Stimulated activated CD4-positive, alpha-beta T cell treated with anti-CD3 and anti-CD28 coated beads, Interleukin-4, amount 100 ng/mL, for 4 hours (primary cell): ENCODE measurements at regions not wholly inside any gene's neighbourhood (a gene's known extent, or its start where the extent isn't known, plus 50 kb on each side); places are given as distances from the start of the nearest gene placed in this dataset.
A peak's percentile ranks its signal among the peaks of the same experiment; 100 is the strongest.

Experiments used
- DNase-seq, 2 experiments: peaks; one replicate each; pipeline ENCODE4 v3.0.0-alpha.2; 2020

- DNase-seq = no peak
These were observed 82.5 kb upstream of the TMEM72 start for GRCh38 chr10:44828508-44829142.

- DNase-seq = no peak
These were observed 81.7 kb upstream of the TMEM72 start for GRCh38 chr10:44829426-44829825.

- DNase-seq = no peak
These were observed 81.1 kb upstream of the TMEM72 start for GRCh38 chr10:44830022-44830421.

GRCh38 chr10:44831581-44831980, 79.6 kb upstream of the TMEM72 start:
- no peak for DNase-seq

GRCh38 chr10:44832595-44833390, 78.3 kb upstream of the TMEM72 start:
- no peak for DNase-seq

- DNase-seq = no peak
These were observed 77.0 kb upstream of the TMEM72 start for GRCh38 chr10:44834131-44834530.

GRCh38 chr10:44835300-44835699, 75.8 kb upstream of the TMEM72 start:
- DNase-seq = no peak

- DNase-seq = no peak
These were observed 67.7 kb upstream of the TMEM72 start for GRCh38 chr10:44843484-44843883.

GRCh38 chr10:44845361-44846175, 65.6 kb upstream of the TMEM72 start:
- no peak for DNase-seq

- no peak for DNase-seq
These were observed 64.0 kb upstream of the TMEM72 start for GRCh38 chr10:44847110-44847509.

- no peak for DNase-seq
These were observed 62.9 kb upstream of the TMEM72 start for GRCh38 chr10:44848211-44848610.

- no peak for DNase-seq
These were observed 61.2 kb upstream of the TMEM72 start for GRCh38 chr10:44849936-44850335.

GRCh38 chr10:44850356-44850934, 60.7 kb upstream of the TMEM72 start:
- DNase-seq = no peak

GRCh38 chr10:44851413-44851812, 59.7 kb upstream of the TMEM72 start:
- DNase-seq = no peak

- DNase-seq = no peak
These were observed 59.3 kb upstream of the TMEM72 start for GRCh38 chr10:44851881-44852280.

GRCh38 chr10:44853148-44853734, 57.9 kb upstream of the TMEM72 start:
- DNase-seq = no peak

- no peak for DNase-seq
These were observed 57.3 kb upstream of the TMEM72 start for GRCh38 chr10:44853796-44854195.

GRCh38 chr10:44854693-44855350, 56.3 kb upstream of the TMEM72 start:
- no peak for DNase-seq

- no peak for DNase-seq
These were observed 54.4 kb upstream of the TMEM72 start for GRCh38 chr10:44856696-44857095.

GRCh38 chr10:44857363-44858016, 53.6 kb upstream of the TMEM72 start:
- DNase-seq = peak; percentile 24 to 56

- no peak for DNase-seq
These were observed 53.1 kb upstream of the TMEM72 start for GRCh38 chr10:44858017-44858371.

- DNase-seq = no peak
These were observed 52.1 kb upstream of the TMEM72 start for GRCh38 chr10:44858988-44859387.
